DND-41 (cell line): ENCODE measurements at regions not wholly inside any gene's neighbourhood (a gene's known extent, or its start where the extent isn't known, plus 50 kb on each side); places are given as distances from the start of the nearest gene placed in this dataset.

Experiments
- CTCF ChIP-seq: IDR thresholded peaks from 2 replicates; pipeline ENCODE4 v1.5.1; 2012; ENCODE audit warnings: borderline replicate concordance, low read length, moderate library complexity, mild to moderate bottlenecking; ENCODE audit not compliant: poor library complexity, severe bottlenecking; ENCODE audit errors: extremely low read depth
- EZH2 ChIP-seq: IDR thresholded peaks from 3 replicates; pipeline ENCODE4 v1.6.1; 2012; ENCODE audit warnings: borderline replicate concordance, low read depth, mild to moderate bottlenecking, moderate library complexity, low read length, inconsistent platforms; ENCODE audit not compliant: severe bottlenecking

DNA sequence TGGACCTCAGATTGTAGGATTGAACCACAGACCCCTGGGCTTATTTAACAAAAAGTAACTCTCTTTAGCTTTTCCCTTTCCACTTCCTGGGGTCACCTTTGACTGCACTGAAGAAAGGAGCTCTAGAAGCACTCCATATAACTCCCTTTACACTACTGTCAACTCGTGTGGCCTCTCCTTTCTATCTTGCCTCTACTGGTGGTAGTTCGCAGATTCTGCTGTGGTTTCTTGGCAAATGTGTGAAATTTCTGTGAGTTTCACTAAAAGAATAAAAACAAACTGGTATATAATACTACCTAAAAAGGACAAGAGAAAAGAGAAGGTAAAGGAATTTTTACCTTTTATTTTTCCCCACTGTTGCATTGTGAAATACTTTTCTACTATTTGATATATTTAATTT is 1298.1 kb downstream of the PCDH9 start:
- no peak for TF ChIP-seq CTCF
- TF ChIP-seq EZH2 = no peak
